Heart left ventricle (tissue), 16 donors: ENCODE measurements at regions not wholly inside any gene's neighbourhood (a gene's known extent, or its start where the extent isn't known, plus 50 kb on each side); places are given as distances from the start of the nearest gene placed in this dataset.
A peak's percentile ranks its signal among the peaks of the same experiment; 100 is the strongest.

Experiments
- ATAC-seq, 4 donors: fragments of 200-7000 bp; cut with Tn5 transposase; one replicate each; pipeline ENCODE4 v1.9.1; 2020 to 2022; ENCODE audit warnings: moderate library complexity in 4 of 4, mild to moderate bottlenecking in 3 of 4, moderate number of reproducible peaks in 1 of 4
- DNase-seq, 5 donors: peaks; one replicate each; pipeline ENCODE4 v3.0.0-alpha.2; 2020
- H3K27ac ChIP-seq, 12 donors: fragments of 200-600 bp; sonication (generic) in 4 of 12; one replicate each; pipeline versions ENCODE4 v1.5.0 to v1.8.0; 2016 to 2022; ENCODE audit warnings: mild to moderate bottlenecking in 2 of 12
- H3K27me3 ChIP-seq, 9 donors: fragments of 200-600 bp; sonication (generic) in 2 of 9; one replicate each; pipeline versions ENCODE4 v1.5.1 to v1.8.0; 2016 to 2022; ENCODE audit warnings: mild to moderate bottlenecking in 3 of 9
- H3K36me3 ChIP-seq, 9 donors: fragments of 200-600 bp; sonication (generic) in 2 of 9; one replicate each; pipeline versions ENCODE4 v1.5.0 to v1.8.0; 2018 to 2022; ENCODE audit warnings: mild to moderate bottlenecking in 2 of 9
- H3K4me1 ChIP-seq, 12 donors: fragments of 200-600 bp; sonication (generic) in 4 of 12; one replicate each; pipeline versions ENCODE4 v1.5.0 to v1.8.0; 2016 to 2022; ENCODE audit warnings: mild to moderate bottlenecking in 3 of 12
- H3K4me3 ChIP-seq, 12 donors: fragments of 200-600 bp; sonication (generic) in 4 of 12; one replicate each; pipeline versions ENCODE4 v1.5.0 to v1.8.0; 2017 to 2022; ENCODE audit warnings: mild to moderate bottlenecking in 9 of 12, moderate library complexity in 4 of 12
- H3K9me3 ChIP-seq, 12 donors: fragments of 200-600 bp; sonication (generic) in 4 of 12; one replicate each; pipeline versions ENCODE4 v1.5.0 to v1.8.0; 2016 to 2022; ENCODE audit warnings: mild to moderate bottlenecking in 1 of 12
- POLR2A ChIP-seq, 2 donors: fragments of 450-650 bp; IDR thresholded peaks; one replicate each; pipeline ENCODE4 v1.6.1; 2017; ENCODE audit warnings: antibody characterized with exemption in 2 of 2, mild to moderate bottlenecking in 2 of 2, moderate library complexity in 2 of 2
- WGBS, 4 donors: extraction: QIAGEN DNeasy Blood & Tissue Kit in 2 of 4; methylation state at CpG; one replicate each; pipeline versions ENCODE4 v1.1.5 to v1.1.7; 2013 to 2018; 5-methylcytosine and 5-hydroxymethylcytosine counted together
- intact Hi-C, 10 donors: fragments of 100-400 bp; cut with DNase I; formaldehyde crosslinking; loops; one replicate each; pipeline versions ENCODE4 v1.11.1 to v1.14.2; 2022
- TF ChIP-seq, protein P1 (sequence below), 12 donors: fragments of 200-600 bp; sonication (generic) in 4 of 12; IDR thresholded peaks; one replicate each; pipeline versions ENCODE4 v1.5.0 to v1.8.0; 2018 to 2022; ENCODE audit warnings: antibody characterized with exemption in 12 of 12, mild to moderate bottlenecking in 5 of 12
- donor health status: ischemic (EF 13 %, LVEDD 7.1; RV severe dilation, severe dysfunction).
- donor health status: healthy with polysubstance abuse.
- donor health status: DM: no; HTN: yes; CAD: no.
- donor health status: DM: no; HTN: no; CAD: no.
- donor health status: ischemic (EF 25% LVEDD 6.9; RV normal size, moderate dysfunction).
- donor health status: ischemic (EF 25% LVEDD 5.7; RV mildly dilated, moderate dysfunction).
- donor health status: healthy.
- donor health status: DM: yes; HTN: yes; CAD: no.
- donor health status: ischemic (EF 35%, LVEDD 5.7; RV mildly dilated, moderate dysfunction).
- donor health status: nonischemic (EF 11% LVEDD 7.7; RV severe dilation, severe dysfunction).
- donor health status: DM: yes; HTN: yes; CAD: no.
- donor health status: PGD.
- donor health status: ischemic (EF 29% LVEDD 5.4; RV normal size, mild dysfunction).
- donor health status: nonischemic (EF 23%, LVEDD 6.1; RV moderate dilation, normal function).

DNA sequence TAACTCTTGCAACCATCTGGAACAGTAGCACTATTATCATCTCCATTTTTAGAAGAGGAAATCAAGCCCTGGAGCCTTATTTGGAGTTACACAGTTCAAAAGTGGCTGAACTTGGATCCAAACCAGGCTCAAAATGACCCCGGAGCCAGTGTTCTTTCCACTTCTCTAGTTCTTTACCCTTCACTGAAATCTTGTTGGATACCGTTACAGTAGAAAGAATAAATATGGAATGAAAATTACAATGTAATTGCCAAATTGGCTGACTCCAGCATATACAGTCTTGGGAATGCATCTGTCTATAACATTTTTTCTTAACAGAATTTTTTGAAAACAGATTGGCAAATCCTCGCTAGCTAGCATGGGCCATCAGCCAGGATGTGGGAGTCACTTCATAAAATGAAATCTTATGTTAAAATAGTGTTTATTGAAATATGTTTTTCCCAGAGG, 261.4 kb downstream of the CTH start:
- Histone ChIP-seq H3K27ac (no peak overlapping the region), H3K4me1 (peaks cover 0 to 11% (median 0%) of the 10 kb centered on the region in 12 donors), H3K36me3 (no peaks in the 10 kb centered on the region), H3K9me3 (no peaks in the 10 kb centered on the region), H3K27me3 (no peaks in the 10 kb centered on the region), H3K4me3 (no peak overlapping the region)
- TF ChIP-seq, protein P1, sequence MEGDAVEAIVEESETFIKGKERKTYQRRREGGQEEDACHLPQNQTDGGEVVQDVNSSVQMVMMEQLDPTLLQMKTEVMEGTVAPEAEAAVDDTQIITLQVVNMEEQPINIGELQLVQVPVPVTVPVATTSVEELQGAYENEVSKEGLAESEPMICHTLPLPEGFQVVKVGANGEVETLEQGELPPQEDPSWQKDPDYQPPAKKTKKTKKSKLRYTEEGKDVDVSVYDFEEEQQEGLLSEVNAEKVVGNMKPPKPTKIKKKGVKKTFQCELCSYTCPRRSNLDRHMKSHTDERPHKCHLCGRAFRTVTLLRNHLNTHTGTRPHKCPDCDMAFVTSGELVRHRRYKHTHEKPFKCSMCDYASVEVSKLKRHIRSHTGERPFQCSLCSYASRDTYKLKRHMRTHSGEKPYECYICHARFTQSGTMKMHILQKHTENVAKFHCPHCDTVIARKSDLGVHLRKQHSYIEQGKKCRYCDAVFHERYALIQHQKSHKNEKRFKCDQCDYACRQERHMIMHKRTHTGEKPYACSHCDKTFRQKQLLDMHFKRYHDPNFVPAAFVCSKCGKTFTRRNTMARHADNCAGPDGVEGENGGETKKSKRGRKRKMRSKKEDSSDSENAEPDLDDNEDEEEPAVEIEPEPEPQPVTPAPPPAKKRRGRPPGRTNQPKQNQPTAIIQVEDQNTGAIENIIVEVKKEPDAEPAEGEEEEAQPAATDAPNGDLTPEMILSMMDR (IDR thresholded peaks at IDR 0.05) = no peak
- no peak for TF ChIP-seq POLR2A (IDR thresholded peaks at IDR 0.05)
- DNase-seq (no peak), ATAC-seq (peak; percentile 32 to 54 (median 40))
- intact Hi-C loops = no loop called here
- 38 to 56% (median 50%) methylated on average over 3 of the region's 3 CpGs for WGBS, 4 donors

DNA sequence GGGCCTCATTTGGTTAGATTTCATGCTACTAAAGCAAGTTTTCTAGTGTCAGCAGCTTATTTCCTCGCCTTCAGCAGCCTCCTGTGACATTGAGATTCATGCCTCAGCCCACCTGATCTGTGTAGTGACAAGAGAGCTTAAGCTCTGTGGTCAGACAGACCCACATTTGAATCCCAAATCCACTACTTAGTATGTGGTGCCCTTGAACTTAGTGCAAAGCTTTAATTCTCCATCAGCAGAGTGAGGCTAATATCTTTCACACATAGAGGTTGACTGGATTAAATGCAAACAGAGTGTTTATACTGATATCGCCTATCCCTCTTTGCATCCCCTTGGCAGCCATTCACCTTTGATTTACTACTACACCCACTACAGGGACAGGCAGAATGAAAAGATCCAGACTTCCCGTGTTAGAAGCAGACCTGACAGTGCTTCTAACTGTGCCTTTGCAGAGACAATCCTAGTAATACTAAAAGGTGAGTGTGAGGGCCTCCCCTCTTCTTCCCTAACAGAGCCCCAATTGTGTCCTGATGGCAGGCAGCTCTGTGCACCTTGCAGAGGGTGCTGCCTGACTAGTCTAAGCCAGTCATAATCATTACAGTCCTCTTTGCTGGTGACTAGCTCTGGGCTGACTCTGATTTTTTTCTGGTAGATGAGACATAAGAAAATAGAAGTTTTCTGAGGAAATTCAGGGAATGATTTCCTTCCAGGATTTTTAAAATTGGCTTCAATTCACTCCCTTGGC, 264.0 kb downstream of the CTH start:
- no peak overlapping the region for H3K27ac ChIP-seq
- DNase-seq (no peak), ATAC-seq (no peak)
- TF ChIP-seq POLR2A (IDR thresholded peaks at IDR 0.05) = no peak
- TF ChIP-seq, protein P1 (IDR thresholded peaks at IDR 0.05) = no peak
- intact Hi-C loops = no loop called here
- H3K9me3 ChIP-seq = no peaks in the 10 kb centered on the region
- WGBS, 4 donors = 46 to 69% (median 58%) methylated on average over 3 of the region's 3 CpGs
- no peak overlapping the region for H3K4me3 ChIP-seq
- peaks cover 0 to 11% (median 0%) of the 10 kb centered on the region in 12 donors for H3K4me1 ChIP-seq
- H3K27me3 ChIP-seq = no peaks in the 10 kb centered on the region
- no peaks in the 10 kb centered on the region for H3K36me3 ChIP-seq

DNA sequence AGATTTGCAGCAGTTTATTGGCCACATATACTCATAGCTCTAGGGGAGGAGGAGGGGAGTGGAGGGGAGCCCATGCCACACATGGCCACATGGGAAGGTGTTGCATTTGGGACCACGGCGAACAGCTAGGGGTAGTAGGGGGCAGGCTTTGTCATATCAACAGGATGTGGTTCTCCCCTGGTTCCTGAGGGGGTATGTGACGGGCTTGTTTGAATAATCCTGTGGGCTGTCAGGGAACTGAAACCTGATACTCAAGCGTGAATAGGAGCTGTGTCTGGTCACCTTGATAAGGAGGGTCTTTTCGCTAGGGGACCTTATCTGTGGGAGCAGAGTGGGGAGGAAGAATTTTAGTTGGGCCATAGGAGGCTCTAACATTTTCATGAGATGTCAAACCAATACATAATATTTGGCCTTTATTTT, 264.7 kb downstream of the CTH start:
- Histone ChIP-seq H3K4me1 (peaks cover 0 to 11% (median 0%) of the 10 kb centered on the region in 12 donors), H3K9me3 (no peaks in the 10 kb centered on the region), H3K4me3 (no peak overlapping the region), H3K27me3 (no peaks in the 10 kb centered on the region), H3K27ac (no peak overlapping the region), H3K36me3 (no peaks in the 10 kb centered on the region)
- TF ChIP-seq, protein P1 (IDR thresholded peaks at IDR 0.05) = no peak
- no peak for TF ChIP-seq POLR2A (IDR thresholded peaks at IDR 0.05)
- intact Hi-C loops = no loop called here
- 44 to 61% (median 54%) methylated on average over 5 of the region's 5 CpGs for whole genome bisulfite sequencing, 4 donors
- DNase-seq = no peak
- no peak for ATAC-seq

DNA sequence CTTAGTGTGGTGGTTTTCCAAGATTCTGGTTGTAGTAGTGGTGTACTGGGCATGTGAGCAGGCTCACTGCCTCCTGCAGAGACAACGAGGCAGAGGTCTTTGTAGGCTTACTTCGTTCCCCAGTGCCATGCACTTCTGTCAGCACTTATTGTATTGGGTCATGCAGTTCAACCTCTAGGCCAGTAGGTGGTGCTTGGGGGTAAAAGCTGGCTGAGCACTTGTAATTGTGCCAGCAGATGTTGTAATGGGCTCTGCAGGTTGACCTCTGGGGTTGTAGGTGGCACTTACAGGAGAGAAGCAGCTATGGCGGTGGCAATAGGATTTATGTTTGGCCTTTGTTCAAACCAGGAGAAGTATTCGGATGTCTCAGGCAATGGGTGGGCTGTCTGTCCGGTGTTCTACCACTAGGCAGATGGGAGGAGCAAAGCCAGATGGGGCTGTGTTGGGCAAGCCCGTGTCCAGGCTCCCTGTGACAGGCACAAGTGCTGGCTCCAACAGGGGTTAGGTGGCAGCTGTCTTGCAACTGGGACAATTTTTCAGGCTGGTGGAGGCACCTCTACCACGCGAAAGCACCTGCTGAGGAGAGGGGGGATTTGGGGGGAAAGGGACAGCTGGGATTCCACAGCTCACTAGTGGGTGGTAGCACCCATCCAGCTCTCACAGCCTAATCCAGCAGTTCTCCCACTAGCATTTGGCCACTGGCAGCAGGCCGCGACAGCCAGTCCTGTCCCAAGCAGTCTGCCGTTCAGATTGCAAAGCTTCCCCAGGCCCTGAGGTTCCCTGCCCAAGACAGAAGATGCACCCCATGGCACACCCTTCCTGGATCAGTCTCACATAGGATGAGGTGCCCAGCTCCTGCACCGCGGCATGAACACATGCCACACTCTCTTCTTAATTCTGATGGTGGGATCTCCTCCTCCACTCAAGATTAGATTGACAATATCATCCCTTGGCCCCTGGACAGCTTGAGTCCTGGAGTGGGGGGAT, 274.5 kb downstream of the CTH start:
- intact Hi-C loops = loop anchor here (1.0 to 10.0 kb wide), 8 partner anchors 151 to 365 kb away; partner anchors contain the start of gene PTGER3 (in 1 of the 10)
- peak in 4 of 5 donors; percentile 40 to 63 (median 43) for DNase-seq

More for the DNA sequence above, 274.5 kb downstream of the CTH start:
- H3K36me3 ChIP-seq = no peaks in the 10 kb centered on the region
- 65 to 84% (median 74%) methylated on average over 12 to 13 of the region's 13 CpGs for WGBS, 4 donors
- peaks cover 0 to 6% (median 0%) of the 10 kb centered on the region in 9 donors for H3K27me3 ChIP-seq
- H3K4me3 ChIP-seq = no peak overlapping the region
- TF ChIP-seq POLR2A (IDR thresholded peaks at IDR 0.05) = no peak
- TF ChIP-seq, protein P1 (IDR thresholded peaks at IDR 0.05) = peak; percentile 70 to 85 (median 81)
- no peak overlapping the region for H3K27ac ChIP-seq
- ATAC-seq = peak in 3 of 4 donors; percentile 74 to 90 (median 87)
- no peaks in the 10 kb centered on the region for H3K9me3 ChIP-seq
- no peaks in the 10 kb centered on the region for H3K4me1 ChIP-seq
